Uterus (tissue), 3 donors: ENCODE measurements at regions not wholly inside any gene's neighbourhood (a gene's known extent, or its start where the extent isn't known, plus 50 kb on each side); places are given as distances from the start of the nearest gene placed in this dataset.

Experiments used
- DNase-seq, 2 donors: peaks; one replicate each; pipeline ENCODE4 v3.0.0-alpha.2; 2019 to 2020
- H3K27ac ChIP-seq, 2 donors: fragments of 200-600 bp; sonication (generic); 1 replicate in 1 of 2; 2 replicates in 1 of 2; pipeline ENCODE4 v1.5.1; 2016 to 2018
- H3K27me3 ChIP-seq, 2 donors: fragments of 200-600 bp; sonication (generic); one replicate each; pipeline ENCODE4 v1.5.1; 2018 to 2019; ENCODE audit warnings: control low read depth in 1 of 2
- H3K36me3 ChIP-seq, 2 donors: fragments of 200-600 bp; sonication (generic); one replicate each; pipeline ENCODE4 v1.5.1; 2019; ENCODE audit warnings: control low read depth in 1 of 2
- H3K4me1 ChIP-seq, 2 donors: fragments of 200-600 bp; sonication (generic); one replicate each; pipeline ENCODE4 v1.5.1; 2018 to 2019; ENCODE audit warnings: control low read depth in 1 of 2
- H3K4me3 ChIP-seq, 2 donors: fragments of 200-600 bp; sonication (generic); 1 replicate in 1 of 2; 2 replicates in 1 of 2; pipeline ENCODE4 v1.5.1; 2018 to 2019; ENCODE audit warnings: mild to moderate bottlenecking in 1 of 2
- H3K9me3 ChIP-seq, 2 donors: fragments of 200-600 bp; sonication (generic); one replicate each; pipeline ENCODE4 v1.5.1; 2019; ENCODE audit warnings: control low read depth in 1 of 2
- POLR2A ChIP-seq, 2 donors: fragments of 450-650 bp; IDR thresholded peaks; one replicate each; pipeline ENCODE4 v1.6.1; 2016; ENCODE audit warnings: antibody characterized with exemption in 2 of 2, mild to moderate bottlenecking in 1 of 2, moderate library complexity in 1 of 2
- intact Hi-C: fragments of 100-400 bp; cut with DNase I; formaldehyde crosslinking; loops from one replicate; pipeline ENCODE4 v1.15.1; 2023; ENCODE audit warnings: low total_unique reads
- TF ChIP-seq, protein P1 (sequence below), 4 experiments: fragments of 200-600 bp in 2 of 4; fragments of 450-650 bp in 2 of 4; sonication (generic) in 2 of 4; IDR thresholded peaks; one replicate each; pipeline ENCODE4 v1.5.1; 2016 to 2019; ENCODE audit warnings: antibody characterized with exemption in 4 of 4, mild to moderate bottlenecking in 2 of 4, moderate library complexity in 1 of 4
- donor health status: DM: yes; HTN: yes; CAD: no.

DNA sequence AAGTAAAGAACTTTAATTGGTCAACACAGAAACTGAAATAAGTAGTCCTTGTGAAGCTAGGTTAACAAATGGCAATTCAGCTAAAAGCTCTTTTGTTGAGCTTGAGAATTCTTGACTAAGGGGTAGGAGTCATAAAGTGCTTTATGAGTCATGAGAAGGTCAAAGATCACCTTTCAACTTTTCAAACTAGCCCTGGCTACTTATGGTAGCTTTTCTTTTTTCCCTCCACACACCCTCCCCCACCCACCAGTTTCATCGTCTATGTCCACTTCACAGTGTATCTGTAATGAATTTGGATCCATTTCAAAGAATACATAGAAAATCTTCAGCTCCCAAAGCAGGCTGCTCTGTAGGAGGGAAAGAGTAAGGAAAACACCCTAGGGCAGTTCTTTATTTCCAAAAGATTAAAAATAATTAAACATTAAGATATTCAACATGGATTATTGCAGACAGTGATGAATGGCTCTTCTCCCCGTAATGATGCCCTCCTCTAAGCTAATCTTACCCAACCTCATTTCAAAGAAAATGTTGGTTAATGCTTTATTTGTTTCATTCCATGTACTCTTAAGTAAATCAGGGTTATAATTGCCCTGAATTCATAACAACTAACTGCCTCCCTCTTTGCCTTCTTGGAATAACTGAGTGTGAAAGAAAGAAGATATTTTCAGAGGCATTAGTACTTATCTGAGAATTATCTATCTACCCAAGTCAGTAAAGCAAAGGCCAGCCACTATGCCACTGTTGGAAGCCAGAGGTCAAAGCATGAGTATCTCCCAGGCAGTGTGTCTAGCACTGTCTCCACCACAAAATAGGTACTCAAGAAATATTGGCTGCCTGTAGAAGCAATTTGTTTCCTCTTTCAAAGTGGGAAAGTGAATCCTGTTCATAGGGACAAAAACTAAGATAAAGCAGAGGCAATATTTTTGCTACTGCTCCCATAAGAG is 290.6 kb downstream of the PIK3R1 start:
- no peaks in the 10 kb centered on the region for H3K9me3 ChIP-seq
- no peaks in the 10 kb centered on the region for H3K36me3 ChIP-seq
- no peaks in the 10 kb centered on the region for H3K4me1 ChIP-seq
- no peak overlapping the region for H3K4me3 ChIP-seq
- peak; percentile 24 to 73 for DNase-seq
- intact Hi-C loops = no loop called here
- H3K27me3 ChIP-seq = no peaks in the 10 kb centered on the region
- peak overlapping the region; percentile 65 to 68 for H3K27ac ChIP-seq
- TF ChIP-seq, protein P1, sequence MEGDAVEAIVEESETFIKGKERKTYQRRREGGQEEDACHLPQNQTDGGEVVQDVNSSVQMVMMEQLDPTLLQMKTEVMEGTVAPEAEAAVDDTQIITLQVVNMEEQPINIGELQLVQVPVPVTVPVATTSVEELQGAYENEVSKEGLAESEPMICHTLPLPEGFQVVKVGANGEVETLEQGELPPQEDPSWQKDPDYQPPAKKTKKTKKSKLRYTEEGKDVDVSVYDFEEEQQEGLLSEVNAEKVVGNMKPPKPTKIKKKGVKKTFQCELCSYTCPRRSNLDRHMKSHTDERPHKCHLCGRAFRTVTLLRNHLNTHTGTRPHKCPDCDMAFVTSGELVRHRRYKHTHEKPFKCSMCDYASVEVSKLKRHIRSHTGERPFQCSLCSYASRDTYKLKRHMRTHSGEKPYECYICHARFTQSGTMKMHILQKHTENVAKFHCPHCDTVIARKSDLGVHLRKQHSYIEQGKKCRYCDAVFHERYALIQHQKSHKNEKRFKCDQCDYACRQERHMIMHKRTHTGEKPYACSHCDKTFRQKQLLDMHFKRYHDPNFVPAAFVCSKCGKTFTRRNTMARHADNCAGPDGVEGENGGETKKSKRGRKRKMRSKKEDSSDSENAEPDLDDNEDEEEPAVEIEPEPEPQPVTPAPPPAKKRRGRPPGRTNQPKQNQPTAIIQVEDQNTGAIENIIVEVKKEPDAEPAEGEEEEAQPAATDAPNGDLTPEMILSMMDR (IDR thresholded peaks at IDR 0.05) = no peak
- no peak for TF ChIP-seq POLR2A (IDR thresholded peaks at IDR 0.05)

GRCh38 chr5:68515514-68515913 is 300.0 kb downstream of the PIK3R1 start:
- H3K4me3 ChIP-seq = no peak overlapping the region
- TF ChIP-seq, protein P1 (IDR thresholded peaks at IDR 0.05) = no peak
- TF ChIP-seq POLR2A (IDR thresholded peaks at IDR 0.05) = no peak
- H3K27ac ChIP-seq = no peak overlapping the region
- no peak for DNase-seq
- H3K9me3 ChIP-seq = no peaks in the 10 kb centered on the region
- intact Hi-C loops = no loop called here
- H3K36me3 ChIP-seq = no peaks in the 10 kb centered on the region
- H3K27me3 ChIP-seq = no peaks in the 10 kb centered on the region
- H3K4me1 ChIP-seq = no peaks in the 10 kb centered on the region

DNA sequence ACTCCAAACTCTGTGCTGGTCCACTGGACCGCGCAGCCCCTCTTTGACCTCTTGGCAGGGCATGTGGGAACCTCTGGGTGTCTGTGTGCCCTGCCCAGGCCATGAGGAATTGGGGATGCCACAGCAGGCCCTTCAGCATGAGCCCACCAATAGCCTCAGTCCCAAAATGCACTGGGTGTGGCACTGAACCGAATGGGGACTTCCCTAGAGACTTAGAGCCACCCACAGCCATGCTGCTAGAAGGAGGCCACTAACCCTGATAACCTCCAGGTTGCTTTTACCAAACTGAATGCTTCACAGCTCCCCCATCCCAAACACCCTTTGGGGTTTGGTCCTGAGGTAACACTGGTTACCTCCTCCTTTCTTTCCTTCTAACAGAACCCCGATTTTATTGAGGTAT is 302.7 kb downstream of the PIK3R1 start:
- Histone ChIP-seq H3K27me3 (no peaks in the 10 kb centered on the region), H3K27ac (no peak overlapping the region), H3K4me3 (no peak overlapping the region), H3K36me3 (no peaks in the 10 kb centered on the region), H3K9me3 (no peaks in the 10 kb centered on the region), H3K4me1 (no peaks in the 10 kb centered on the region)
- TF ChIP-seq POLR2A (IDR thresholded peaks at IDR 0.05) = no peak
- TF ChIP-seq, protein P1 (IDR thresholded peaks at IDR 0.05) = no peak
- intact Hi-C loops = no loop called here
- no peak for DNase-seq

- no peaks in the 10 kb centered on the region for H3K9me3 ChIP-seq
- H3K27me3 ChIP-seq = no peaks in the 10 kb centered on the region
- no peaks in the 10 kb centered on the region for H3K36me3 ChIP-seq
- H3K27ac ChIP-seq = no peak overlapping the region
- DNase-seq = no peak
- intact Hi-C loops = no loop called here
- TF ChIP-seq, protein P1 (IDR thresholded peaks at IDR 0.05) = no peak
- no peak for TF ChIP-seq POLR2A (IDR thresholded peaks at IDR 0.05)
- no peaks in the 10 kb centered on the region for H3K4me1 ChIP-seq
- no peak overlapping the region for H3K4me3 ChIP-seq
Measured at GRCh38 chr5:68519143-68519542, 303.6 kb downstream of the PIK3R1 start.

DNA sequence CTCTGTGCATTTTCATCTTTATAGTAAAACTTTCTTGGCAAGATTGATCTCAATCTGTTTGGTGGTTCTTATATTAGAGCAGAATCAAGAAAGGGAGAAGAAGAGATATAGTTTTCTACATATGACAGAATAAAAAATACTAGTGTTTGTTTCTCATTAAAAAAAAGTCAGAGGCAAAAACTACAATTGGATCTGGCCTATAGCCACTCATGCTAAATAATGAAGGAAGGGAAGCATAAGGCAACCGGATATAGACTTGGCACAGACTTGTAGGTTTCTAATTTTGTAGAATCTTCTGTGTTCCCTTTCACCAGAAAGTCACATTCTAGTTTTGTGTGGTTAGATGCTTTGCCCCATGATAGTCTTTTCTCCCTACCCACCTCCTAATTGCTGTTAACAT is 306.2 kb downstream of the PIK3R1 start:
- intact Hi-C loops = no loop called here
- TF ChIP-seq, protein P1 (IDR thresholded peaks at IDR 0.05) = no peak
- no peak for TF ChIP-seq POLR2A (IDR thresholded peaks at IDR 0.05)
- no peaks in the 10 kb centered on the region for H3K9me3 ChIP-seq
- H3K36me3 ChIP-seq = no peaks in the 10 kb centered on the region
- H3K27ac ChIP-seq = peak overlapping the region; percentile 78 to 92
- no peaks in the 10 kb centered on the region for H3K4me1 ChIP-seq
- DNase-seq = no peak
- no peaks in the 10 kb centered on the region for H3K27me3 ChIP-seq
- H3K4me3 ChIP-seq = no peak overlapping the region
